GM12875 (cell line): ENCODE measurements at regions not wholly inside any gene's neighbourhood (a gene's known extent, or its start where the extent isn't known, plus 50 kb on each side); places are given as distances from the start of the nearest gene placed in this dataset.

Experiments used
- H3K4me3 ChIP-seq: one replicate; pipeline ENCODE4 v1.5.1; 2011; ENCODE audit warnings: low read depth, low read length, control low read depth
- CTCF ChIP-seq: IDR thresholded peaks from 2 replicates; pipeline ENCODE4 v1.5.1; 2011; ENCODE audit warnings: low read depth, mild to moderate bottlenecking, control low read depth, inconsistent platforms, low read length, moderate library complexity, borderline replicate concordance; ENCODE audit not compliant: insufficient read depth

DNA sequence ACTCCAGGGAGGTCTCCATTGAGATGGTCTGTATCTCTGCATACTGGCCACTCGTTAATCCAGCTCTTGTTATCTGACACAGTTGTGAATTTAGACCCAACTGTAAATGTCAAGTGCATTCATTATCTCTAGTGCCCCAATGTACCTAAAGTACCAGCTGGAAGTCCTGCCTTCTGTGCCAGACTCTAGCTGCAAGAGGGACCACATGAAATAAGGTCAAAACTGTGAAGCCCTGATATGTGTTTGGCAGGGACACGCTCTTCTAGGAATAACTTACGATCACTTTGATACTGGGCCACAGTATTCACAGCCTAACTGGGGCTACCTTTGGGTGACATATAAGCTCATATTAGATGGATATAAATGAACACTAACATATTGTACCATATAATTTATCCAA lies 268.5 kb downstream of the LRIG3 start:
- no peak for TF ChIP-seq CTCF
- no peak overlapping the region for H3K4me3 ChIP-seq

DNA sequence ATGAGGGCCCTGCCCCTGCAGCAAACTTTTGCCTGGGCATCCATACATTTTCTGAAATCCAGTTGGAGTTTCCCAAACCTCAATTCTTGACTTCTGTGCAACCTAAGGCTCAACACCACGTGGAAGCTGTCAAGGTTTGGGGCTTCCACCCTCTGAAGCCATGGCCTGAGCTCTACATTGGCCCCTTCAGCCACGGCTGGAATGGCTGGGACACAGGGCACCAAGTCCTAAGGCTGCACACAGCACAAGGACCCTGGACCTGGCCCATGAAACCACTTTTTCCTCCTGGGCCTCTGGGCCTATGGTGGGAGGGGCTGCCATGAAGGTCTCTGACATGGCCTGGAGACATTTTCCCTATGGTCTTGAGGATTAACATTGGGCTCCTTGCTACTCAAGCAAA lies 266.3 kb downstream of the LRIG3 start:
- no peak overlapping the region for H3K4me3 ChIP-seq
- TF ChIP-seq CTCF, result no peak

DNA sequence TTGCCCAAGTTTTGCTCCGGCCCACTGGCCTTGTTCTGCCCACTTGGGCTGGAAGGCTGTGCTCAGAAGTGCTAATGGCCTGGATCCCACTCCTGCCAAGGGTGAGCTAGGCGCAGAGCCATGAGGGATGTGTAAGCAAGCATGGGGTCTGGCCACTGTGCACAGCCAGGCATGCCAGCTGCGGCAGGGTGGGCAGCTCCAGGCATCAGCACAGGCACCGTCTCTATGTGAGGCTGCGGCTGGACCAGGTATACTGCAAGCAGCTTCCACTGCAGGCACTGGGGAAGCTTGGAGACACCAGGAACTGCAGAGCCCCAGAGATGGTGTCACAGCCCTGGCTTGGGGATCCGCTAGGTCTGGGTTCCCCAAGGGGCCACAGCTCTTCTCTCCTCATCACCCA lies 264.9 kb downstream of the LRIG3 start:
- TF ChIP-seq CTCF, result no peak
- H3K4me3 ChIP-seq, result no peak overlapping the region

DNA sequence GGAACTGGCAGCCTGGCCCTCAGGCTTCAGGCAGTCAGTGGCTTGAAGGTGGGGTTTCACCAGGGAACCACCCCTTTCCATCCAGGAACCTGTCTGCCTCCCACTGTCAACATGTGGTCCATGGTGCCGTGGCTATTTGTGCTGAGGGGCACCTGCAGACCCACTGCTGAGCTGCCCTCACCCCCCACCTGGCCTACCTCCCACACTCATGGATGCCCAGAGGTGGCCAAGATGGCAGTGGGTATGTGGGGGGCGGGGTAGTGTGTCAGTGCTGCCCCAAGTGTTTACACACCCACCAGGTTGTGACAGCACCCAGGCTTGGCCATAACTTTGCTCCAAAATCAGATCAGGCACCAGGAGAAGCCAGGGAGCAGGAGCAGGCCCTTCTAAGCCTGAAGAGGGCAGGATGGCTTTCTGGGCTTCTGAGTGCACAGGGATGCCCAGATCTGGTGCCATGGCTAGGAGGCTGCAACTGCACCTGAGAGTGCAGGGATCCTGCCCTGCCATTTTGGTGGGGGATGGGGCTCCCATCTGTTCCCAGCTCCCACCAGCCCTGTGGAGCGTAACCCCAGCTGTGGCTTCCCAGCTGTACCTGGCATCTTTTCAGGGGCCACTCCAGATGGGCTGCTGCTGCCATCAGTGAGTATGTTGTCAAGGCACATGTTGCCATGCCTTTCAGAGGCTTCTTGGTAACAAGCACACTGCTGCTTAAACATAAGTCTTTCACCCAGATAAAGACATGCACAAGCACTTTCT lies 263.9 kb downstream of the LRIG3 start:
- no peak overlapping the region for H3K4me3 ChIP-seq
- no peak for TF ChIP-seq CTCF

DNA sequence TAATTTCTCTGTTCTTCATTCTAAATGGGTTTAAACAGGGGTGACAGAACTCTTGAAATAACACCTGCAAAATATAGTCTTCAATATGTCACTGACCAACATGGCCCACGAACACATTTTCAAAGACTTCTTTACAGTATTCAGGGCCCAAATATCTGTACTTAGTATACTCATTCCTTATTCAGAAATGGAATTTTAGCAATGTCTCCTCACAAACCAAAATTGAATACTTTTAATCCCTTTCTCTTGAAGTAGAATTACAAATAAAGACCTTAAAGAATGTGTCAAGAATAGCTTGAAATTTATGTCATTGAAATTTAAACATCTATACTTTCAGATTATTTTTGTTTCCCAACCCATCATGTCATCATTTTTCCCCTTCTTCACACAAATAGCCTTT lies 263.1 kb downstream of the LRIG3 start:
- TF ChIP-seq CTCF, result no peak
- no peak overlapping the region for H3K4me3 ChIP-seq

- no peak for TF ChIP-seq CTCF
- no peak overlapping the region for H3K4me3 ChIP-seq
Observed at GRCh38 chr12:58665375-58665774, 254.9 kb downstream of the LRIG3 start.

GRCh38 chr12:58668233-58668632 lies 252.1 kb downstream of the LRIG3 start:
- no peak overlapping the region for H3K4me3 ChIP-seq
- no peak for TF ChIP-seq CTCF
